HG03442 (cell line): ENCODE measurements at regions not wholly inside any gene's neighbourhood (a gene's known extent, or its start where the extent isn't known, plus 50 kb on each side); places are given as distances from the start of the nearest gene placed in this dataset.
"Not testable (repeated sequence)": the region's sequence is repeated elsewhere in the genome, so short reads cannot be mapped to it uniquely, and the experiment has no call there.

Source experiments
- ATAC-seq: cut with Tn5 transposase; IDR thresholded peaks from one replicate; pipeline ENCODE4 v1.9.1; 2021; ENCODE audit warnings: mild to moderate bottlenecking, moderate library complexity; ENCODE audit not compliant: unreplicated experiment

DNA sequence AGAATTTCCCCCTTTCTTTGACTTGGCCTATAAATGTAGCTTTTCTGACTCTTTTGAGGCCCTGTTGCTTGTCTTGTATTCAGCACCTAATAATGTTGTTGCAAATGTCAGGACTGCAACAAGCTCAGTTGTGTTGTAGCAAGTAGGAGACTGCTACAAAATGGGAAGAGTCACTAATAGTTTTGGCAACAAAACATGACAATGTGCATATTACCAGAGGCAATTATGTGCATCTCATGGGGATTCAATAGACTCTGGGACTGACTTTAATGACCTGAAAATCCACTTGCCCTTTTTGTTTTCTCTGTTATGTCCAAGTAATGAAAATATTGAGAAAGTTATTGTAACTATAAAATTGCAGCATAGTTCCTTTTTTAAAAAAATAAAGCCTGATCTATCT is 368.4 kb downstream of the OSTF1 start:
- no peak for ATAC-seq

GRCh38 chr9:75457474-75458011 is 369.2 kb downstream of the OSTF1 start:
- no peak for ATAC-seq

DNA sequence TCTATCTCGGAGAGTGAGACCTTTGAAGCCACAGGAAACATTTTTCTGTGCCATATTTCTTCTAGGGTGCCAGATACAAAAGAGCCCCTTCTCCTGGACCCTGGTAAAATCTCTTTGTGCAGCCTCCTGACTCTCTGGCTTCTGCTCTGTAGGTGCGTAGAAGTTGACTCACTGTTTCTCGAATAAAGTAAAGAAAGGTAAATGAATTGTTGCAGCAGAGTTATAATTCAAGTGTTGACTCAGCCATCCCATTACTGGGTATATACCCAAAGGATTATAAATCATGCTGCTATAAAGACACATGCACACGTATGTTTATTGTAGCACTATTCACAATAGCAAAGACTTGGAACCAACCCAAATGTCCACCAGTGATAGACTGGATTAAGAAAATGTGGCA is 371.0 kb downstream of the OSTF1 start:
- not testable (repeated sequence) for ATAC-seq

DNA sequence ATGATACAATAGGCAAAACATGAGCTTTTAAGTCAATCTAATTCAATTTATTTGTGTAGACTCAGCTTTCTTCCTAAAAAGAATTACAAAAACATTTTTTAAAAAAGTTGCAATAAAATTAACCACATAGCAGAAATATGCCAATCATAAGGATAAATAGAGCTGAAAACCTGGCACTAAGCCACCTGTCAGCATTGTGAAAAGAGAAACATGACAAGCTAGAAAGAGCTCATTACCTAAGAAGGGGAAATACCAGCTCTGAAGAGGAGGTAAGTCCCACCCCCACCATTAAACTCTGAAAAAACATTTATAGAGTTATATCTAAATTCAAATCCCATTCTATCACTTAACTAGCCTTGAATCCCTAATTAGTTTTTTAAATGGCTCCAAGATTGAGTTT is 372.9 kb downstream of the OSTF1 start:
- ATAC-seq = no peak

DNA sequence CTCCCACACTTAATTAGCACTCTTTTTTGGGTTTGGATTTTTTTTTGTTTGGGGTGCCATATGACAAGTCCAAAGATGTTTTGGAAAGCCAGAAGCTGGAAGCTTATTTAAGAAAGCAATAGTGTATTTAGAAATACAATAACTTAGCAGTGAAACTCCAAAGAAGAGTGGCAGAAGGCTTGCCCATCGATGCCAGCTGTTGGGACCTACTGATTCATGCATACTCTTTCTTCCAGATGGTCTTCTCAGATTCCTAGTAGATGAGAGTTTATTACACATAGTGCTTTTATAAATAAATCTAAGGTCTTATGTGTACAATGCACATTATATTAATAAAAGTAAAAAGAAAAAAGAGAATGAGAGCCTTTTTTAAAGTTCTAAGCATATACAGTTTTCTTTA is 374.6 kb downstream of the OSTF1 start:
- ATAC-seq = no peak

DNA sequence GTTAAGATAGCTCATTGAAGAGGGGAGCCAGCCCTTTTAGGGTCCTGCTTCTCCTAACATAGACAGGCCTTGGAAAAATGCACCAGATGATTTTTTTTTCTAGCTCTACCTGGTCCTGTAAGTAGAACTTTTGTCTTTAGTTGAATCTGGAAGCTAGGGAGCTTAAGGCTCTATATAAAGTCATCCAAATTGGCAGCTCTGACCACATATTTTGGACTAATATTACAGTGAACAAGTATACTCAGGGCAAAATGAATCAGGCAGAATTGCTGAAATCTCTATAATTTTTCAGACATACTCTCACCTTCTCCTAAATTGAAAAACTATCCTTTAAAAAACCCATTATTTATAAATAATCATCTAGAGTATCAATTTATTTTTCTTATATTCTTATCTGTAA is 375.6 kb downstream of the OSTF1 start:
- no peak for ATAC-seq

GRCh38 chr9:75464726-75465125 is 376.4 kb downstream of the OSTF1 start:
- ATAC-seq = no peak

DNA sequence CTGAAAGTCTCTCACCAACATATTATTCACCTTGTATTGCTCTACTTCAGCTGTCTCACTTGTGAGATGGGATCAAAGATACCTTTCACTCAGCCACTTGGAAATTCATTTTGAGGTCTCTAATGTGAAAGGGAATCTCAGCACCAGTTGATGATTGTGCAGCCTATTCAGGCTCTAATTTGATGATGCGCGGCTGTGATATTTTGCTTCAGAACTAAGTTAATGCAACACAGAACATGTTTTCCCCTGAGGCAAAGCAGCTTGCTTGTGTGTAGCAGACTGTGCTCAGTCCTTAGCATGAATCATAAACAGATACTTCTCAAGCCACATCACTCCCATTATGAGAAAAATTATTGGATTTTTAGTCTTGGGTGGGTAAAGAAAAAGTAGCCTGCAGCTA is 378.8 kb downstream of the OSTF1 start:
- ATAC-seq = no peak

DNA sequence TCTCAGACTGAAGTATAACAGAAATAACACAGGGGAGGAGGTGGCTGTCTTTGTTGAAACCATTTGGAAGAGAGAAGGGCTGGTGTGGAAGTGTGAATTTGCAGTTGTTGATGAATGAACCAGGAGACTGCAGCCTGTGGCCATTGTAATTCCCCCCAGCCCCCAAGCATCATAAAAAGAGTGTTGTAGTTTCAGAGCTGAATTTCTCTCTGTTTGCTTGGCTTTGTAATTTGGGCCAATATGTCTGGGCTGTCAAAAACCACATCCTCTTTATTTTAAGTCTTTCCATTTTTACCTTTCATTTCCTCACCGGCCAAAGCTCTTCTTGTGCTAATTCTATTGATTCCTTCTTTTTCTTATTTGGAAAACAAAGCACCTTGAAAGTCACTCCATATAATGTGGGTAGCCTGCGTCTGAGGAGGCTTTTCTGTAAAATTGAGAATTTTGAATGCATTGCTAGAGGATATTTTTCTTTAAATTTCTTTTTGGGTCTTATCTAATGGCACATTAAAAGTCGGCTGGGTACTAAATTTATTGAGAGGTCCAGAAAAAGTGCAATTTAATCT is 383.3 kb downstream of the OSTF1 start:
- no peak for ATAC-seq

- ATAC-seq = no peak
Observed at GRCh38 chr9:75482566-75482965, 394.3 kb downstream of the OSTF1 start.

GRCh38 chr9:75483636-75484035 is 395.3 kb downstream of the OSTF1 start:
- no peak for ATAC-seq

GRCh38 chr9:75487856-75488718 is 399.8 kb downstream of the OSTF1 start:
- ATAC-seq = no peak

GRCh38 chr9:75488719-75489110 is 400.4 kb downstream of the OSTF1 start:
- ATAC-seq = no peak

GRCh38 chr9:75490326-75490725 is 400.1 kb upstream of the PCSK5 start:
- ATAC-seq = no peak

DNA sequence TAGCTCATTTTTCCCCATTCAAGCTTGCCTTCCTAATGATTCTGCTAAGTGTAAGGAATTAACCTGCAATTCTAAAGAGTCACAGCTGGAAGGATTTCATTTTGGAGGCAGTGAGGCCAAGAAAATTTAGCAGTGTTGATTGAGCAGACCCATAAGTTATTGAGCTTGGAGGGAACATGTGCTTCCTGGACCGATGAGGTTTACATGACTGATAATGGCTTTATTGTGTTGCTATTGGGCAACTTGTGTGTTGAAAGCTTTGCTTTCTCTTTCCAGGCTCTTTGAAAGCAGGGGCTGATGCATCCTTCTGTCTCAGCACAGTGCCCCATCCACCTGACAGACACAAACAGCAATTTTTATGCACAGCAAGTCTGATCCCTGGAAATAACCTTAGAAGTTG is 398.9 kb upstream of the PCSK5 start:
- ATAC-seq = no peak

DNA sequence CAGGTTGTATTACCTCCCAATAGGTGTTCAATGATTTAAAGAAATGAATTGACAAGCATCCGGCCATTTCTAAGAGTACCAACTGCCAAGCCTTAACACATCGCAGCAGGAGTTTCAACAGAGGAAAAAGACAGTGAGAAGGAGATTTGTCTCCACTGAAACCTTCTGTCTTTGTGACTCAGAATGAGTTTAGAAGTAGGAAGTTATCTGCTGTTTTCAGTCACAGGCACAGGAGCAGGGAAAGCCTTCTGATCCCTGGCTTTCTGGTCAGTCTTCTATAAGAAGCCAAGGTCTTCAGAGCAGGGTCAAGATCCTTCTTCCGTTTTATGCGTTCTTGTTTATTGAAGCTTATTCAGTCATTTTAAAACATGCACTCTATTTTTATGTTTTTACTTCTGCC is 390.7 kb upstream of the PCSK5 start:
- no peak for ATAC-seq

GRCh38 chr9:75500479-75500878 is 390.0 kb upstream of the PCSK5 start:
- no peak for ATAC-seq

- not testable (repeated sequence) for ATAC-seq
Observed at GRCh38 chr9:75500940-75501339, 389.5 kb upstream of the PCSK5 start.

DNA sequence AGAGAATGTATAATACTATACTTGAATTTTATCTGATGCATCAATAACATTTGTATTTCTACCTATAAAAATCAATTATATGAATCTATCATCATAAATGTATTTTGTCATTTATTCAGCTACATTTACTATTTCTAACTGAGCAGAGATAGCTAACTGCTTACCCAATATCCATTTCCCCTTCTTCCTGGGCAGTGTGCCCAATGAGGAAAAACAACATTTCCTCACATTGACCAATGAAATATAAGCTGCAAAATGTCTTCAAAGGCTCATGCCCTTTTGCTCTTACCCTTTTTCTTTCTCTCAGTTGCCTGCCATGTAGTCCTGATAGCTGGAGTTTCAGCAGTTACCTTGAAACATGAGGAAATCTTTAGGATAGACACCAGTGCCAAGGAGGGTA is 385.8 kb upstream of the PCSK5 start:
- ATAC-seq = no peak

GRCh38 chr9:75505654-75506053 is 384.8 kb upstream of the PCSK5 start:
- ATAC-seq = no peak

DNA sequence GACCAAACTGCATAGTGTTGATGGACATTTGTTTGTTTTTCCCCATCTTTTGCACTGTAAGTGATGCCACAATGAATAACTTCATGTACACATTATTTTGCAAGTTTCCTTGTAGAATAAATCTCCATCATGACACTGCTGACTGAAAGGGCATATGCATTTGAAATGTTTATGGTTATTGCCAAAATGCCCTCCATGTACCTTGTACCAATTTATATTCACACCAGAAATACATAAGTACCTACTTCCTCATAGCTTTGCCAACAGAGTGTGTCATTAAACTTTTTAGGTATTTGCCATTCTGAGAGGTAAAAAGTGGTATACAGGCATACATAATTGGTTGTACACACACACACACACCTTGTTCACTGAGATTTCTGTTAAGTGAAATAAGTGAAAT is 361.0 kb upstream of the PCSK5 start:
- ATAC-seq = no peak

DNA sequence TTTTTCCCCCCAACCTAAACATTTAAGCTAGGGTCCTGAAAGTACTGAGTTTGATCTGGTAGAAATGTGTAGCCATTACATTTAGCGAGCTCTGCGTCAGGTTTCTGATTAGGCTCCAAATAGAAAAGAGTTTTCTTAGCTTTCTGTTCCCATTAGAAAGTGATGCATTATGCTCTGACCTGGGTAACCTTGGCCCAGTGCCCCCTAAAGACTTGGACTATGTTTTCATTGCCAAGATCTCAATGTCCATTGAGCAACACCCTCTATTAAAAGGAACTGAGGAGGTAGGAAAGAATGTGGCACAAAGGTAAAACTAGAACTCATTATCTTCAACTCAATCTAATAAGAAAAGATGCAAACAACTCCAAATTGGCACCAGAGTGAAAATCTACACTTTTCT is 358.9 kb upstream of the PCSK5 start:
- no peak for ATAC-seq
